ENCODE measurements at regions not wholly inside any gene's neighbourhood (a gene's known extent, or its start where the extent isn't known, plus 50 kb on each side); places are given as distances from the start of the nearest gene placed in this dataset.
A peak's percentile ranks its signal among the peaks of the same experiment; 100 is the strongest.

GRCh38 chr9:90285946-90286345 is 356.7 kb downstream of the DIRAS2 start:
- H3K4me3 Mint-ChIP-seq: no peak overlapping the region
- H3K27me3 Mint-ChIP-seq: peaks cover 38% of the 10 kb centered on the region
- peaks cover 9% of the 10 kb centered on the region for H3K4me1 Mint-ChIP-seq
- DNase-seq (no peak), ATAC-seq (no peak)
- H3K27ac Mint-ChIP-seq: no peak overlapping the region
- CTCF ChIA-PET: no interaction called here
- H3K36me3 Mint-ChIP-seq: no peaks in the 10 kb centered on the region
- H3K9me3 Mint-ChIP-seq (ENCODE audit: low read depth): no peaks in the 10 kb centered on the region

GRCh38 chr9:90287567-90288274 is 354.9 kb downstream of the DIRAS2 start:
- peaks cover 9% of the 10 kb centered on the region for H3K4me1 Mint-ChIP-seq
- CTCF ChIA-PET: no interaction called here
- H3K36me3 Mint-ChIP-seq: no peaks in the 10 kb centered on the region
- H3K9me3 Mint-ChIP-seq (ENCODE audit: low read depth): no peaks in the 10 kb centered on the region
- peaks cover 32% of the 10 kb centered on the region for H3K27me3 Mint-ChIP-seq
- peak; percentile 64 for DNase-seq
- H3K27ac Mint-ChIP-seq: peak overlapping the region; percentile 11
- peak overlapping the region; percentile 25 for H3K4me3 Mint-ChIP-seq
- peak; percentile 88 for ATAC-seq

GRCh38 chr9:90288275-90288639 is 354.4 kb downstream of the DIRAS2 start:
- Mint-ChIP-seq H3K36me3 (no peaks in the 10 kb centered on the region), H3K4me1 (peaks cover 9% of the 10 kb centered on the region), H3K9me3 (ENCODE audit: low read depth) (no peaks in the 10 kb centered on the region), H3K27me3 (peaks cover 32% of the 10 kb centered on the region), H3K4me3 (no peak overlapping the region), H3K27ac (no peak overlapping the region)
- ATAC-seq (no peak), DNase-seq (no peak)
- CTCF ChIA-PET: no interaction called here

GRCh38 chr9:90290716-90291485 is 351.7 kb downstream of the DIRAS2 start:
- ATAC-seq (no peak), DNase-seq (no peak)
- Mint-ChIP-seq H3K27ac (no peak overlapping the region), H3K9me3 (ENCODE audit: low read depth) (no peaks in the 10 kb centered on the region), H3K36me3 (no peaks in the 10 kb centered on the region), H3K27me3 (peaks cover 29% of the 10 kb centered on the region), H3K4me3 (no peak overlapping the region), H3K4me1 (peaks cover 9% of the 10 kb centered on the region)
- CTCF ChIA-PET: no interaction called here

- no peaks in the 10 kb centered on the region for H3K4me1 Mint-ChIP-seq
- H3K36me3 Mint-ChIP-seq: no peaks in the 10 kb centered on the region
Measured at GRCh38 chr9:90296539-90296938, 346.1 kb downstream of the DIRAS2 start.

GRCh38 chr9:90299968-90300367 is 342.7 kb downstream of the DIRAS2 start:
- DNase-seq (no peak), ATAC-seq (no peak)
- peaks cover 30% of the 10 kb centered on the region for H3K27me3 Mint-ChIP-seq
- no peaks in the 10 kb centered on the region for H3K9me3 Mint-ChIP-seq (ENCODE audit: low read depth)
- H3K4me1 Mint-ChIP-seq: no peaks in the 10 kb centered on the region
- no peak overlapping the region for H3K27ac Mint-ChIP-seq
- no peaks in the 10 kb centered on the region for H3K36me3 Mint-ChIP-seq
- H3K4me3 Mint-ChIP-seq: no peak overlapping the region
- CTCF ChIA-PET: no interaction called here

More at GRCh38 chr9:90296539-90296938, 346.1 kb downstream of the DIRAS2 start:
- Mint-ChIP-seq H3K27ac (no peak overlapping the region), H3K4me3 (no peak overlapping the region), H3K27me3 (peaks cover 30% of the 10 kb centered on the region), H3K9me3 (ENCODE audit: low read depth) (no peaks in the 10 kb centered on the region)
- DNase-seq (no peak), ATAC-seq (no peak)
- CTCF ChIA-PET: no interaction called here

- Mint-ChIP-seq H3K36me3 (no peaks in the 10 kb centered on the region), H3K4me1 (no peaks in the 10 kb centered on the region), H3K27ac (no peak overlapping the region), H3K4me3 (no peak overlapping the region), H3K9me3 (ENCODE audit: low read depth) (no peaks in the 10 kb centered on the region), H3K27me3 (peaks cover 29% of the 10 kb centered on the region)
- ATAC-seq (no peak), DNase-seq (no peak)
- CTCF ChIA-PET: no interaction called here
Measured at GRCh38 chr9:90300611-90301276, 341.9 kb downstream of the DIRAS2 start.

GRCh38 chr9:90301277-90301653 is 341.4 kb downstream of the DIRAS2 start:
- Mint-ChIP-seq H3K36me3 (no peaks in the 10 kb centered on the region), H3K27me3 (peaks cover 25% of the 10 kb centered on the region), H3K9me3 (ENCODE audit: low read depth) (no peaks in the 10 kb centered on the region), H3K27ac (no peak overlapping the region), H3K4me3 (no peak overlapping the region), H3K4me1 (no peaks in the 10 kb centered on the region)
- ATAC-seq: no peak
- CTCF ChIA-PET: no interaction called here
- no peak for DNase-seq

- no peak overlapping the region for H3K27ac Mint-ChIP-seq
- no peak overlapping the region for H3K4me3 Mint-ChIP-seq
- CTCF ChIA-PET: no interaction called here
- DNase-seq (no peak), ATAC-seq (no peak)
- no peaks in the 10 kb centered on the region for H3K4me1 Mint-ChIP-seq
- H3K36me3 Mint-ChIP-seq: no peaks in the 10 kb centered on the region
- H3K9me3 Mint-ChIP-seq (ENCODE audit: low read depth): no peaks in the 10 kb centered on the region
- peaks cover 20% of the 10 kb centered on the region for H3K27me3 Mint-ChIP-seq
Measured at GRCh38 chr9:90303655-90304054, 339.0 kb downstream of the DIRAS2 start.

- Mint-ChIP-seq H3K27me3 (peaks cover 14% of the 10 kb centered on the region), H3K27ac (no peak overlapping the region), H3K9me3 (ENCODE audit: low read depth) (no peaks in the 10 kb centered on the region), H3K4me3 (no peak overlapping the region), H3K4me1 (no peaks in the 10 kb centered on the region), H3K36me3 (no peaks in the 10 kb centered on the region)
- no peak for ATAC-seq
- CTCF ChIA-PET: interaction anchor here (0.7 kb wide), 1 partner anchor 130 kb away, joined by 5 read pairs; no protein-coding TSS in a partner anchor
- DNase-seq: no peak
Measured at GRCh38 chr9:90306158-90306557, 336.5 kb downstream of the DIRAS2 start.

GRCh38 chr9:90307167-90307833 is 335.3 kb downstream of the DIRAS2 start:
- Mint-ChIP-seq H3K4me3 (no peak overlapping the region), H3K27me3 (peaks cover 12% of the 10 kb centered on the region), H3K9me3 (ENCODE audit: low read depth) (no peaks in the 10 kb centered on the region), H3K4me1 (no peaks in the 10 kb centered on the region), H3K36me3 (no peaks in the 10 kb centered on the region), H3K27ac (no peak overlapping the region)
- CTCF ChIA-PET: no interaction called here
- DNase-seq: no peak
- ATAC-seq: no peak

GRCh38 chr9:90307891-90308290 is 334.7 kb downstream of the DIRAS2 start:
- no peaks in the 10 kb centered on the region for H3K36me3 Mint-ChIP-seq
- no peaks in the 10 kb centered on the region for H3K9me3 Mint-ChIP-seq (ENCODE audit: low read depth)
- CTCF ChIA-PET: no interaction called here
- no peak overlapping the region for H3K4me3 Mint-ChIP-seq
- H3K27me3 Mint-ChIP-seq: peaks cover 15% of the 10 kb centered on the region
- no peak for DNase-seq
- H3K4me1 Mint-ChIP-seq: no peaks in the 10 kb centered on the region
- no peak overlapping the region for H3K27ac Mint-ChIP-seq
- no peak for ATAC-seq

GRCh38 chr9:90308691-90309090 is 333.9 kb downstream of the DIRAS2 start:
- DNase-seq (no peak), ATAC-seq (no peak)
- no peak overlapping the region for H3K27ac Mint-ChIP-seq
- H3K36me3 Mint-ChIP-seq: no peaks in the 10 kb centered on the region
- H3K27me3 Mint-ChIP-seq: peaks cover 19% of the 10 kb centered on the region
- H3K4me1 Mint-ChIP-seq: no peaks in the 10 kb centered on the region
- H3K4me3 Mint-ChIP-seq: no peak overlapping the region
- no peaks in the 10 kb centered on the region for H3K9me3 Mint-ChIP-seq (ENCODE audit: low read depth)
- CTCF ChIA-PET: no interaction called here
